GM12801 (cell line): ENCODE measurements at regions not wholly inside any gene's neighbourhood (a gene's known extent, or its start where the extent isn't known, plus 50 kb on each side); places are given as distances from the start of the nearest gene placed in this dataset.

ENCODE experiments used
- TF ChIP-seq, protein P1 (sequence below): IDR thresholded peaks from one replicate; pipeline ENCODE4 v1.5.1; 2011; ENCODE audit warnings: control low read depth; ENCODE audit not compliant: insufficient read length; ENCODE audit errors: extremely low read depth

DNA sequence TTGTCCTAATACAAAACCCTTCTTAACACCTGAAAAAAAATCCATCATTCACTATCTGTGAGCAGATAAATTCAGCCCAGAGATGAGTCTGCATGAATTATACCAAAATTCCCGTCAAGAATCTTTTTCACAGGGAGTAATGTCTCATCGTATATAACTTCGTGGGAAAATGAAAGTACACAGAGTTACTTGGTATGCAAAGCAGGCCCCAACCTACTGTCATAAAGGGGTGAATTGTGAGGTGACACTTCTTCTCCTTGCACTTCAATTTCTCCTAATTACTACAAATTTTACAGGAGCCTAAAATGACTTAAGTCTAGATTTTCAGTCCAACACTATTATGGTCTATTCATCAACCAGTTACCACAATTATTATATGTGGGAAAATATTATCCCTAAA is 84.6 kb upstream of the CDH20 start:
- TF ChIP-seq, protein P1, sequence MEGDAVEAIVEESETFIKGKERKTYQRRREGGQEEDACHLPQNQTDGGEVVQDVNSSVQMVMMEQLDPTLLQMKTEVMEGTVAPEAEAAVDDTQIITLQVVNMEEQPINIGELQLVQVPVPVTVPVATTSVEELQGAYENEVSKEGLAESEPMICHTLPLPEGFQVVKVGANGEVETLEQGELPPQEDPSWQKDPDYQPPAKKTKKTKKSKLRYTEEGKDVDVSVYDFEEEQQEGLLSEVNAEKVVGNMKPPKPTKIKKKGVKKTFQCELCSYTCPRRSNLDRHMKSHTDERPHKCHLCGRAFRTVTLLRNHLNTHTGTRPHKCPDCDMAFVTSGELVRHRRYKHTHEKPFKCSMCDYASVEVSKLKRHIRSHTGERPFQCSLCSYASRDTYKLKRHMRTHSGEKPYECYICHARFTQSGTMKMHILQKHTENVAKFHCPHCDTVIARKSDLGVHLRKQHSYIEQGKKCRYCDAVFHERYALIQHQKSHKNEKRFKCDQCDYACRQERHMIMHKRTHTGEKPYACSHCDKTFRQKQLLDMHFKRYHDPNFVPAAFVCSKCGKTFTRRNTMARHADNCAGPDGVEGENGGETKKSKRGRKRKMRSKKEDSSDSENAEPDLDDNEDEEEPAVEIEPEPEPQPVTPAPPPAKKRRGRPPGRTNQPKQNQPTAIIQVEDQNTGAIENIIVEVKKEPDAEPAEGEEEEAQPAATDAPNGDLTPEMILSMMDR = no peak

DNA sequence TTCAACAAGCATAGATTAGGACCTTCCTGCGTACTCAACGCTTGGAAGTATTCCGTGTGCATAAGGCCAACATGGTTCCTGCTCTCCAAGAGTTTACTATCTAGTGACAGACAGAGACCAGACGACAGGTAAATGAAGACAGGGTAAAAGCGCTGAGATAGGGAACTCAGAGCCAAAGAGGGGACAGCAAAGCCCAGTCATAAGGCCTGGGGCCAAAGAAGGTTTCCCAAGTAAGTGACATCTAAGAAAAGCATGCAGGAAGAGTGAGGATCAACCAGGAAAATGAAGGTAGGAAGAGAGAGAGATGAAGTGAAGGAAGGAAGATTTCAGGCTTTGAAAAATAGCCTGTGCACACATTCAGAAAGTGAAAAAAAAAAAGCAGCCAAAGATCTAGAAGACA is 76.9 kb upstream of the CDH20 start:
- TF ChIP-seq, protein P1 = no peak

DNA sequence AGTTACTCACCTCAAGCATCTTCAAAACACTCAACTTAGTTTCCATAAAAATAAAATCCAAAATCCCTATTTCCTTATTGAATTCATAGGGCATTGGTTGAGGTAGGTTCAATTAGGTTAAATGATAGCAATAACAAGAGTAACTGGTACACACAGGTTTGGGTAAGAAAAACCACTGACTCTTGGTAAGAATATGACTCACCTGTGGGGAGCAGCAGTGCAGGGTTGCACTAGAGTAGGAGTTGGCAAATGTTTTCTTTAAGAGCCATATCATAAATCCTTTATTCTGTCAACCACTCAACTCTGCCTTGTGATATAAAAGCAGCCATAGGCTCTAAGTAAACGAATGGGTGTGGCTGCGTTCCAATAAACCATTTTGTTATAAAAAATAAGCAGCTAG is 71.4 kb upstream of the CDH20 start:
- TF ChIP-seq, protein P1 = no peak

DNA sequence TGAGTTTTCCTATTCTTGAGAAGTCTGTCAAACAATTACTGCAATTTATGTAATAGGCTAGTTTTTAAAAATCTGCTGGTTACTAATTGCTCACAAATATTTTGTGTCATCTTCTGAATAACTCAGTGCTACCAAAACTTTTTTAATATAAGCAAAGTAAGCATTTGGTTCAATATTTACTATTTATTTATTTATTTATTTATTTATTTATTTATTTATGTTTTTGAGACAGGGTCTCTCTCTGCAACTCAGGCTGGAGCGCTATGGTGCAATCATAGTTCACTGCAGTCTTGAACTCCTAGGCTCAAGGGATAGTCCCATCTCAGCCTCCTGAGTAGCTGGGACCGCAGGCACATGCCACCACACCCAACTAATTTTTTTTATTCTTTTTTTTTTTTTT is 60.4 kb upstream of the CDH20 start:
- TF ChIP-seq, protein P1 = no peak

DNA sequence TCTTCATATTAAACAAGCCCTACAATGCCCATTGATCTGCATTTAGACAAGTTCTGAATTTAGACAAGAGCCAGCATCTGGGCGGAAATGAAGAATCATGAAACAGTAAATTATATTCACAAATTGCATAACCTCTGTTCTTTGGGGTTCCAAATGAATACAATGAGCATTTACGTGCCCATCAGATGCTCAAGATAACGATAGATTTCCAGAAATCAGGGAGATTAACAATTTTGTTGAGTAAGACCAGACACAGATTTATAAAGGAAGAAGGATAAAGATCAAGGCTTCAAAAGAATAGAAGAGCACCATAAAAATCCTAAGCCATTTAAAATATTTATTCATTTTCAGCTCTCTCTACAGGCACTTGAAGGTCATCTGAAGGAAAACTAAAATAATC is 59.7 kb upstream of the CDH20 start:
- TF ChIP-seq, protein P1 = no peak

DNA sequence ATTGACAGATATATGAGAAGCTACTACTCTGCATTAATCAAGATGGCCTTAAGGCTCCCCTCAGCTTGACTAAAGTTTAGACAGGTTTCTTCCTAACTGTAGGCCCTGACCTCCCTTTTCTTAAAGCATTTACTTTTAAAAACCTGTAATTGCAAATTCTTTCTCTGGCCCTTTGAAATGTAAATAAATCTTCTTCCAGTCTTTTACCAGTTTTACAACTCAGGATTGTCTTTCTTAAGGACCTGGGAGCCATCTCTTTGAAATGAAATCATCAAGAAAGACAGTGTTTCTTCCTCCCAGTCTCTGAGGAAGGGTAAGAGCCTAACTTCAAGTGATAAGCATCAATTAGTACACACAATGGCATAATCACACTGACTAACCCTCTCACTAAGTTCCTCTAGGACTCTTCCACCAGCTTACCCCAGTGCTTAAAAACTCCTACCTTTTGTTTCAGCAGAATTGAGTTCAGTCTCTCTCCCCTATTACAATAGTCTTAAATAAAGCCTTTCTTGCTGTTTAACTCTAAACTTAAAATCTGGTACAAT is 58.7 kb upstream of the CDH20 start:
- TF ChIP-seq, protein P1 = no peak

DNA sequence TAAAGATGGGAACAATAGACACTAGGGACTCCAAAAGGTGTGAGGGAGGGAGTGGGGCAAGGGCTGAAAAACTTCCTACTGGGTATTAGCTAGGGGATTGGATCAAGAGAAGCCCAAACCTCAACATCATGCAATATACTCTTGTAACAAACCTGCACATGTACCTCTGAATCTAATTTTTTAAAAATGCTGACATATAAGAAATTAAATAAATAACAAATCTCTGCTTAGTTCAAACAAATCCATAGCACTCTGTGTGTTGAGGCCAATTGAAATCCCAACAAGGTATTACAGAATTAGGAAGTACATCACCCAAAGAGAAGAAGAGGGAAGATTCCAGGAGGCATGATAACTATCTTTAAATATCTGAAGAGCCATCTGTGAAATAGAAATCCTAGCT is 55.4 kb upstream of the CDH20 start:
- TF ChIP-seq, protein P1 = no peak

DNA sequence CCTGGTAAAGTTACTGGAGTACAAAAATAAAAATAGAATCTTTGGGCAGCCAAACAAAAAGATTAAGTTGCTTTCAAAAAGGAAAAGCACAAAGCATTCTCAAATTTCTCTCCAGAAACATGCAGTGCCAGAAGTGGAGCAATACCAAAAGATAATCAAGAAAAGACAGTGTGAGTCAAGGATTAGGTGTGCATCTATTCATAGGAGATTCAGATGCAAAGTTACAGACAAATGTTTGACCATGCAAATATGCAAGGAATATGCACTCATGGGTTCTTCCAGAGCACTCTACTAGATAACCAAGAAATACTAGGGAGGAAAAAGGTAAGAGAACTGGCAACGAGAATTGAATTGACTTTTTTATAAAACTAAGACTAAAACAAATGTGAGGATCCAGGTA is 51.8 kb upstream of the CDH20 start:
- TF ChIP-seq, protein P1 = no peak
